ENCODE measurements at regions not wholly inside any gene's neighbourhood (a gene's known extent, or its start where the extent isn't known, plus 50 kb on each side); places are given as distances from the start of the nearest gene placed in this dataset.

GRCh38 chr2:108145557-108146326 lies 94.0 kb upstream of the SULT1C3 start:
- TF ChIP-seq CTCF (IDR thresholded peaks at IDR 0.05) = no peak

GRCh38 chr2:108148555-108148954 lies 91.2 kb upstream of the SULT1C3 start:
- no peak for TF ChIP-seq CTCF (IDR thresholded peaks at IDR 0.05)

GRCh38 chr2:108154366-108155061 lies 85.3 kb upstream of the SULT1C3 start:
- no peak for TF ChIP-seq CTCF (IDR thresholded peaks at IDR 0.05)

- no peak for TF ChIP-seq CTCF (IDR thresholded peaks at IDR 0.05)
Measured at GRCh38 chr2:108161298-108161697, 78.5 kb upstream of the SULT1C3 start.

GRCh38 chr2:108164318-108164717 lies 75.5 kb upstream of the SULT1C3 start:
- no peak for TF ChIP-seq CTCF (IDR thresholded peaks at IDR 0.05)

- TF ChIP-seq CTCF (IDR thresholded peaks at IDR 0.05) = no peak
Measured at GRCh38 chr2:108165729-108166128, 74.0 kb upstream of the SULT1C3 start.

GRCh38 chr2:108167699-108168098 lies 72.1 kb upstream of the SULT1C3 start:
- TF ChIP-seq CTCF (IDR thresholded peaks at IDR 0.05) = no peak

All from LNCAP (cell line).